ENCODE measurements at regions not wholly inside any gene's neighbourhood (a gene's known extent, or its start where the extent isn't known, plus 50 kb on each side); places are given as distances from the start of the nearest gene placed in this dataset.

DNA sequence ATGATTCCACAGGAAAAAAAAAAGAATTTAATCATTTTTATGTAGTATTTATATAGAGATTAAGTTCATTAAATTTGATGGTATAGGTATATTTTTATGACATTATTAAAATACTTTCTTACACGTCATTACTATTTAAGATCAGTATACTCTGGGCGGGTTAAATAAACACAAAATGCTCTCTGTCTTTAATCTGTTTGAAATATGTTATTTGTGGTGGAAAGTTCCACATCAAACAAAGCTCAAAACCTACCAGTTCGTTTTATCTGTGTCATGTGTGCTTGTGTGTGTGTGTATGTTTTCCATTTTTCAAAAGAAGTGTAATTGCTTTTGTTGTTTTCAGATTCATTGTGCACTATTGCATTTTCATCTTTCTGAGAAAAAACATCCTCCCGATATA lies 488.5 kb downstream of the ANKRD7 start:
- no peaks in the 10 kb centered on the region for H3K9me3 Mint-ChIP-seq (ENCODE audit: low read depth)
- DNase-seq = no peak
- H3K36me3 Mint-ChIP-seq (ENCODE audit: low read depth) = no peaks in the 10 kb centered on the region
- no peaks in the 10 kb centered on the region for H3K27me3 Mint-ChIP-seq
- POLR2A ChIA-PET = no interaction called here
- no peak for ATAC-seq
- intact Hi-C loops (cut with DNase I, micrococcal nuclease) = no loop called here
- H3K4me1 Mint-ChIP-seq = no peaks in the 10 kb centered on the region
- H3K4me3 Mint-ChIP-seq = no peak overlapping the region
- CTCF ChIA-PET = no interaction called here
- H3K27ac Mint-ChIP-seq = no peak overlapping the region

DNA sequence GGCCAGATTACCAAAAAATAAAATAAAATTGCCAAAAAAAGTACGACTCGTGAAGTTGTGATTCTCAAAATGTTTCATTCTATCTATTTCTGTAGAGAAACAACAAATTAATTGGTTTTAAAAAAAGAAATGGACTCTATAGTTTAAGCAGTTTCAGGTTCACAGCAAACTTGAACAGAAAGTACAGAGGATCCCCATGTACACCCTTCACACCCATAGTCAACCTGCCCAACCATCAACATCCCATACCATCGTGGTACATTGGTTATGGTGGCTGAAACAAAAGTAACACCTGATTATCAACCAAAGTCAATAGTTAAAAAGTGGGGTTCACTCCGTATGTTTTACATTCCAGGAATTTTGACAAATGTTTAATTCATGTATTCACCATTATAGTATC lies 496.1 kb downstream of the ANKRD7 start:
- Mint-ChIP-seq H3K36me3 (ENCODE audit: low read depth) (no peaks in the 10 kb centered on the region), H3K4me1 (no peaks in the 10 kb centered on the region), H3K9me3 (ENCODE audit: low read depth) (peaks cover 4% of the 10 kb centered on the region), H3K27ac (no peak overlapping the region), H3K4me3 (no peak overlapping the region), H3K27me3 (no peaks in the 10 kb centered on the region)
- DNase-seq = no peak
- CTCF ChIA-PET = no interaction called here
- ATAC-seq = no peak
- intact Hi-C loops (cut with DNase I, micrococcal nuclease) = no loop called here
- POLR2A ChIA-PET = no interaction called here

DNA sequence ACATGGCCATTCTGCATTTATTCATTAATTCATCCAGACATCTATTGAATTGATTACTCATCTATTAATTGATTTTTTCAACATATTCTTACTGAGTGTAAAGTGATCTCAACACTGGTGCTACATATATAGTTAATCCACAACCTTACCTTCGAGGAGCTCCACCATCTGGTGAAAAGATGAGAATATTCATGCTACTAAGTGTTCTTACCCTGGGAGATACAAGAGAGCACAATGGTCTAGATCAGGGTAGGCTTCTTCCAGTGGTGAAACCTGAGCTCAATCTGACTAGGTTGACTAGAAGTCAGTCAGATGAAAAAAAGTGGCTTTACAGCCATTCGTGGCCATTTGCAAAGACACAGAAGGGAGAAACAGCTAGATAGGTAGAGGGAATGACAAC lies 507.4 kb downstream of the ANKRD7 start:
- intact Hi-C loops (cut with DNase I, micrococcal nuclease) = no loop called here
- Mint-ChIP-seq H3K4me3 (no peak overlapping the region), H3K36me3 (ENCODE audit: low read depth) (no peaks in the 10 kb centered on the region), H3K9me3 (ENCODE audit: low read depth) (peaks cover 6% of the 10 kb centered on the region), H3K4me1 (no peaks in the 10 kb centered on the region), H3K27ac (no peak overlapping the region), H3K27me3 (no peaks in the 10 kb centered on the region)
- POLR2A ChIA-PET = no interaction called here
- ATAC-seq = no peak
- CTCF ChIA-PET = no interaction called here
- no peak for DNase-seq

DNA sequence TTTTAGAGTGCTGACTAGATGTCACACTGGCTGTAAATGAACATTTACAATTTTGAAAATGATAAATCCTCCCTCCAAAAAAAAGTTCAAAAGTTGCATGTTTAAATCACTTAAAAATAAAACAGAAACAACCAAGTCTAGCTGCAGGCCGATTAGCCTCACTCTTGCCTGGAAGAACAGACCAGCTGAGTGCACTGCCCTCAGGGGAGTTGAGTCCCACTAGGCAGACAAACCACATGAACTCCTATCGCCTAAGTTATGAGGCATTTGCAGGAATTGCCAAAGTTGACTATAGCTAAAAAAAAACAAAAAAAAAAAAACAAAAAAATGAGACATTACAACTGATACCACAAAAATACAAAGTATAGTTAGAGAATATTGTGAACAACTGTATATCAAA lies 510.0 kb downstream of the ANKRD7 start:
- no peak for DNase-seq
- ATAC-seq = no peak
- H3K27me3 Mint-ChIP-seq = no peaks in the 10 kb centered on the region
- no peak overlapping the region for H3K4me3 Mint-ChIP-seq
- no peaks in the 10 kb centered on the region for H3K36me3 Mint-ChIP-seq (ENCODE audit: low read depth)
- H3K27ac Mint-ChIP-seq = no peak overlapping the region
- intact Hi-C loops (cut with DNase I, micrococcal nuclease) = no loop called here
- H3K4me1 Mint-ChIP-seq = no peaks in the 10 kb centered on the region
- peaks cover 3% of the 10 kb centered on the region for H3K9me3 Mint-ChIP-seq (ENCODE audit: low read depth)
- POLR2A ChIA-PET = no interaction called here
- CTCF ChIA-PET = no interaction called here

DNA sequence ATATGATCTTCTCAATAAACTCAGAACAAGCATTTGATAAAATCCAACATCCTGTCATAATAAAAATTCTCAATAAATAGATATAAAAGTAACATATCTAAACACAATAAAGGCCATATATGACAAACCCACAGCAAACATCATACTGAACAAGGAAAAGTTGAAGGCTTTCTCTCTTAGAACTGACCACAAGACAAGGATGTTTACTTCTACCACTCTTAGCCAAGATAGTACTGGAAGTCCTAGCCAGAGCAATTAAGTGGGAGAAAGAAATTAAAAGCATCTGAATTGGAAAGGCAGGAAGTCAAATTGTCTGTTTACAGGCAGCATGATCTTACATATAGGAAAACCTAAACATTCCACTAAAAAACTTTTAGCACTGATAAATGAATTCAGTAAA lies 510.9 kb downstream of the ANKRD7 start:
- ATAC-seq (no peak), DNase-seq (no peak)
- no peak overlapping the region for H3K4me3 Mint-ChIP-seq
- POLR2A ChIA-PET = no interaction called here
- CTCF ChIA-PET = no interaction called here
- H3K36me3 Mint-ChIP-seq (ENCODE audit: low read depth) = no peaks in the 10 kb centered on the region
- H3K9me3 Mint-ChIP-seq (ENCODE audit: low read depth) = peaks cover 3% of the 10 kb centered on the region
- intact Hi-C loops (cut with DNase I, micrococcal nuclease) = no loop called here
- no peaks in the 10 kb centered on the region for H3K4me1 Mint-ChIP-seq
- no peaks in the 10 kb centered on the region for H3K27me3 Mint-ChIP-seq
- no peak overlapping the region for H3K27ac Mint-ChIP-seq

DNA sequence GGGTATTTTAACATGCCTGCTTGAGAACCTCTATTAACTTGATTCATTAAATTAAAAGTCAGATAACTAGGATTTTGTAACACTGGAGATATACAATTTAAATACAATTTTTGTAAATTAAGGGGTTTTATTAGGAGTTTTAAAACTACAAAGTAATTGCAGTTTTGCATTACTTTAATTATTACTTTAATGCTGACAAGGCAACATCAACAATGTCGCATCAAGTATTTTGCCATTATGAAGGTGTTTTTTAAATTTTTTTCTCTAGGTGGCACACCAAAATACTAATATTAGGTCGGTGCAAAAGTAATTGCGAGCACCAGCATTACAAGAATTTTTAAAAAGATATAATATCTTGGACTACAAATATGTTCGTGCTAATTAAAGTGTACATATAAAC lies 513.4 kb downstream of the ANKRD7 start:
- ChIA-PET POLR2A (no interaction called here), CTCF (no interaction called here)
- Mint-ChIP-seq H3K9me3 (ENCODE audit: low read depth) (peaks cover 3% of the 10 kb centered on the region), H3K4me3 (no peak overlapping the region), H3K27me3 (no peaks in the 10 kb centered on the region), H3K36me3 (ENCODE audit: low read depth) (no peaks in the 10 kb centered on the region), H3K27ac (no peak overlapping the region), H3K4me1 (no peaks in the 10 kb centered on the region)
- DNase-seq (no peak), ATAC-seq (no peak)
- intact Hi-C loops (cut with DNase I, micrococcal nuclease) = no loop called here

DNA sequence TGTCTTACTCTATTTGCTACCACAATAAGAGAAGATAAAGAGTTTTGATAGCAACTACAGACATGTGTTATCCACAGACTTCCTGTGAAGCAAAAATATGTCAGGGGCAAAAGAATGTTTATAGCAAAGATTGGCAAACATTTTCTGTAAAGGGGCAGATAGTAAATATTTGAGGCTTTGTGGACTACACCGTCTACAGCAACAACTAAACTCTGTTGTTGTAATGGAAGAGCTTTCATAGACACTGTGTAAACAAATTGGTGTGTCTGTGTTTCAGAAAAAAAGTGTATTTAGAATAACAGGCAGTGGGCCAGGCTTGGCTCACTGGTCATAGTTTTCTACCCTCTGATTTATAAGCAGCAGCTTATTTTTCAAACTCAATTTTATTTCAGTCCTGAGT lies 521.4 kb downstream of the ANKRD7 start:
- POLR2A ChIA-PET = no interaction called here
- ATAC-seq = no peak
- no peaks in the 10 kb centered on the region for H3K36me3 Mint-ChIP-seq (ENCODE audit: low read depth)
- intact Hi-C loops (cut with DNase I, micrococcal nuclease) = no loop called here
- H3K9me3 Mint-ChIP-seq (ENCODE audit: low read depth) = peaks cover 3% of the 10 kb centered on the region
- no peaks in the 10 kb centered on the region for H3K27me3 Mint-ChIP-seq
- CTCF ChIA-PET = no interaction called here
- no peak overlapping the region for H3K27ac Mint-ChIP-seq
- H3K4me3 Mint-ChIP-seq = no peak overlapping the region
- no peak for DNase-seq
- H3K4me1 Mint-ChIP-seq = no peaks in the 10 kb centered on the region

DNA sequence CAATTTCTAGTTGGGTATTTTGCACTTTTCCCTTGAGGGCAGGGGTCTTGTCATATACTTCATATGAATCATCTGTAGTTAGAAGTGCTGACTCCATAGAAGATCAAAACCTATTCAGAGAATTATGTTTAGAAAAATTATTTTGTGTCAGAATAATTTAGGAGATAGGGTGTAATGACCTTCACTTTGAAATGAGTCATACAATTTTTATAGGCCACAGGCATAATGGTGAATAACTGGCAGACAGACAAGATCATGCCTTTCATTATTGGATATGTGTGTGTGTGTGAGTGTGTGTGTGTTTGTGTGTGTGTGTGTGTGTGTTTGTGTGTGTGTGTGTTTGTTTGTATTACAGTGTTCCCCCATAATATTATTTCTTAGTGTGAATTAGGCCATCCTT lies 523.0 kb downstream of the ANKRD7 start:
- ATAC-seq (no peak), DNase-seq (no peak)
- Mint-ChIP-seq H3K27me3 (no peaks in the 10 kb centered on the region), H3K36me3 (ENCODE audit: low read depth) (no peaks in the 10 kb centered on the region), H3K27ac (no peak overlapping the region), H3K9me3 (ENCODE audit: low read depth) (peaks cover 3% of the 10 kb centered on the region), H3K4me1 (no peaks in the 10 kb centered on the region), H3K4me3 (no peak overlapping the region)
- ChIA-PET CTCF (interaction anchor here (0.8 kb wide), 1 partner anchor 613 kb away, joined by 3 read pairs; no protein-coding TSS in a partner anchor), POLR2A (no interaction called here)
- intact Hi-C loops (cut with DNase I, micrococcal nuclease) = no loop called here

DNA sequence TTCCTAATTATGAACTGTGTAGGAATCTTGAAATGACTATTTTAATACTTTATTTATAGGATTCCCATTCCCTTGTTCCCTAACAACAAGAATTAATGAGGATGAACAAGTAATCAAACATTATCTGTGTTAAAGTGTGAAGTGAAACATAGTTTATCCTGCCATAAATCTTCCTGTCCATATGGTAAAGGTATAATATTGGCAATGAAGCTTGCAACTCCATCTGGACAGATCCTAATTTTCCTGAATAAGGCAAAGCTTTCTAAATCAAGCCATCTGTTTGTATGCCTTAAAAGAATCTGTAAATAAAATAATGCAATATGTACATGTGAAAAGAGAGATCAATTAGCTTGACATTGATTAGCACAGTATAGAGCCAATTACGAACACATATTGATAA lies 529.0 kb downstream of the ANKRD7 start:
- no peak for ATAC-seq
- Mint-ChIP-seq H3K9me3 (ENCODE audit: low read depth) (peaks cover 2% of the 10 kb centered on the region), H3K4me1 (no peaks in the 10 kb centered on the region), H3K36me3 (ENCODE audit: low read depth) (no peaks in the 10 kb centered on the region), H3K4me3 (no peak overlapping the region), H3K27me3 (no peaks in the 10 kb centered on the region), H3K27ac (no peak overlapping the region)
- DNase-seq = no peak
- intact Hi-C loops (cut with DNase I, micrococcal nuclease) = no loop called here
- POLR2A ChIA-PET = no interaction called here
- CTCF ChIA-PET = interaction anchor here (0.7 kb wide), 1 partner anchor 92 kb away, joined by 3 read pairs; no protein-coding TSS in a partner anchor

DNA sequence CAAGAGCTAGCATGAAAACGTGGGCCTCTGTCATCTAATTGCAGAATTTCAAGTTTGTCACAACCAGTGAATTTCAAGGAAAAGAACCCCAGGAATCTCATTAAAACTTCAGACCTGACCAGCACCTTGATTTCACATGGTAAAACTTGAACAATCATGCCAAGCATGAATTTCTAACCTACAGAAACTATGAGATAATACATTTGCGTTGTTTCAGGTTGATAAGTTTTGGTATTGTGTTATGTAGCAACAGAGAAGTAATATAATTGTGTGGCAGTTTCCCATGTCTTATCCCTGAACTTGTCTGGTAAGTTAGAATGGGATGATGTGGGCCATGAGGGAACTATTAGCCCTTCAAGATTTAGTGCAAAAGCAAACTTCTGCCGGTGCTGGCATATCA lies 530.1 kb downstream of the ANKRD7 start:
- H3K27ac Mint-ChIP-seq = no peak overlapping the region

DNA sequence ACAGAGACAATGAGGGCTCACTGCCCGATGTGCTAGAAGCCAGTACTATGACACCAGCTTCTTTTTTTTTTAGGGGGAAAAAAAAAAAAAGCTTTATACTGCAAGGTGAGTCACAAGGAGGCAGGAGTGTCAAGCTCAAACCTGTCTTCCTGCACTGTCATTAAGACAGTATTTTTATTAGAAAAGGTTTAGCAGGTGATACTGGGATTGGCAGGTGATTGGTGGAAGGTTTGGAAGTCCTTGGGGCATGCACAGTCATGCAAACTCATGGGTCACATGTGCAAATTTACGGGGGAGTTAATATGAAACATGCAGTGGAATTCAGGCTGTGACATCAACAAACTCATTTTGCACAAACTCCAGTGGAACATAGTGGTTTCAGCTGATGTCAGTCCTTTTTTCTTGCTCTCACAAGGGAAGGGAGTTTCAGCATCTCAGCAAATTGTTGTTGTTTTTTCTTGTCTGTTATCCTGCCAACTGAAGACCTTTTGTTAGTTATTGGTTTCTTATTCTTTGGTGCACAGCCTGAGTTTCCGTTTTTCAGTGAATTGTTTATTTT lies 530.6 kb downstream of the ANKRD7 start:
- Mint-ChIP-seq H3K9me3 (ENCODE audit: low read depth) (peaks cover 2% of the 10 kb centered on the region), H3K36me3 (ENCODE audit: low read depth) (no peaks in the 10 kb centered on the region), H3K4me3 (no peak overlapping the region), H3K27ac (no peak overlapping the region), H3K27me3 (no peaks in the 10 kb centered on the region), H3K4me1 (no peaks in the 10 kb centered on the region)
- ChIA-PET POLR2A (no interaction called here), CTCF (no interaction called here)
- no peak for ATAC-seq
- DNase-seq = no peak
- intact Hi-C loops (cut with DNase I, micrococcal nuclease) = no loop called here

More for the DNA sequence above, 530.1 kb downstream of the ANKRD7 start:
- DNase-seq (no peak), ATAC-seq (no peak)
- H3K4me3 Mint-ChIP-seq = no peak overlapping the region
- POLR2A ChIA-PET = no interaction called here
- no peaks in the 10 kb centered on the region for H3K4me1 Mint-ChIP-seq
- CTCF ChIA-PET = interaction anchor here (0.6 kb wide), 1 partner anchor 1051 kb away, joined by 3 read pairs; no protein-coding TSS in a partner anchor
- no peaks in the 10 kb centered on the region for H3K27me3 Mint-ChIP-seq
- no peaks in the 10 kb centered on the region for H3K36me3 Mint-ChIP-seq (ENCODE audit: low read depth)
- intact Hi-C loops (cut with DNase I, micrococcal nuclease) = no loop called here
- peaks cover 2% of the 10 kb centered on the region for H3K9me3 Mint-ChIP-seq (ENCODE audit: low read depth)

DNA sequence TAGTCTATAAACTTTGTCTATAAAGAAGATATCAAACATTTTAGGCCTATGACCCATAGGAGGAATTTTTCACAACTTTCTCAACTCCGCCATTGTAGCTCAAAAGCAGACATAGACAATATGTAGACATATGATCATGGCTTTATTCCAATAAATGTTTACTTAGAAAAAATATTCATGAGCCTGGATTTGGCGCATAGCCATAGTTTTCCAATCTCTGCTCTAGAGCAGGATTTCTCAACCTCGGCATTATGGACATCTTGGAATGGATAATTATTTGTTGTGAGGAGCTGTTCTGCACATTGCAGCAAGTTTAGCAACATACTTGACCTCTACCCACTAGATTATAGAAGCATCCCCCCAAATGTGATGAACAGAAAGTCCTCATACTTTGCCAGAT lies 532.6 kb downstream of the ANKRD7 start:
- intact Hi-C loops (cut with DNase I, micrococcal nuclease) = no loop called here
- Mint-ChIP-seq H3K4me3 (no peak overlapping the region), H3K27ac (no peak overlapping the region), H3K36me3 (ENCODE audit: low read depth) (no peaks in the 10 kb centered on the region), H3K27me3 (no peaks in the 10 kb centered on the region), H3K9me3 (ENCODE audit: low read depth) (peaks cover 3% of the 10 kb centered on the region), H3K4me1 (no peaks in the 10 kb centered on the region)
- POLR2A ChIA-PET = no interaction called here
- no peak for DNase-seq
- CTCF ChIA-PET = no interaction called here
- ATAC-seq = no peak

DNA sequence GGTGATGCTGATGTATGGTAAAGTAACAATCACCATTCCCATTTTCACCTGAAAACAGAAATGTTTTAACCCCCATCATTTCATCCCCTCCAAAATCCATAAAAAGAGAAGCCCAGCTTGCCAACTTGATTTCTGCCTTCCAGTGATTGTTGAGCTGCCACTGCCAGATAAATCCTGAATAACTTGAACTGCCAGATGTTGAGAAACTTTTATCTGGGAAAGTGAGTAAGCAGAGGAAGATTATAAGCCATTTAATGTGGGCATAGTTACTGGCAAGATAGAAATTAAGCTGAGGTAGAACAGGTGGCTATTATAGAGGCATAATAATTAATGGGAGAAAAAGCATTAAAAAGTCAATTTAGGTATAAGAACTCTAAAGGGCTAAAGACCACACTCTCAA lies 534.1 kb downstream of the ANKRD7 start:
- intact Hi-C loops (cut with DNase I, micrococcal nuclease) = no loop called here
- POLR2A ChIA-PET = no interaction called here
- Mint-ChIP-seq H3K4me3 (no peak overlapping the region), H3K4me1 (no peaks in the 10 kb centered on the region), H3K27me3 (no peaks in the 10 kb centered on the region), H3K27ac (no peak overlapping the region), H3K9me3 (ENCODE audit: low read depth) (peaks cover 3% of the 10 kb centered on the region), H3K36me3 (ENCODE audit: low read depth) (no peaks in the 10 kb centered on the region)
- no peak for ATAC-seq
- CTCF ChIA-PET = no interaction called here
- no peak for DNase-seq

Measured in activated CD4-positive, alpha-beta T cell treated with anti-CD3 and anti-CD28 coated beads for 36 hours (primary cell).